K562 (cell line): ENCODE measurements at regions not wholly inside any gene's neighbourhood (a gene's known extent, or its start where the extent isn't known, plus 50 kb on each side); places are given as distances from the start of the nearest gene placed in this dataset.

Experiments
- TF ChIP-seq, protein P1 (sequence below), 2 experiments: fragments of 450-650 bp in 1 of 2; sonication (generic) in 1 of 2; formaldehyde crosslinking in 1 of 2; IDR thresholded peaks; 2 replicates each; pipeline versions ENCODE4 v1.7.1 to v1.9.0; 2016 to 2022; ENCODE audit warnings: inconsistent platforms in 1 of 2, mild to moderate bottlenecking in 1 of 2, missing genetic modification reagents in 1 of 2

GRCh38 chr14:38129705-38130104 lies 78.0 kb upstream of the SSTR1 start (continued):
- TF ChIP-seq, protein P1, sequence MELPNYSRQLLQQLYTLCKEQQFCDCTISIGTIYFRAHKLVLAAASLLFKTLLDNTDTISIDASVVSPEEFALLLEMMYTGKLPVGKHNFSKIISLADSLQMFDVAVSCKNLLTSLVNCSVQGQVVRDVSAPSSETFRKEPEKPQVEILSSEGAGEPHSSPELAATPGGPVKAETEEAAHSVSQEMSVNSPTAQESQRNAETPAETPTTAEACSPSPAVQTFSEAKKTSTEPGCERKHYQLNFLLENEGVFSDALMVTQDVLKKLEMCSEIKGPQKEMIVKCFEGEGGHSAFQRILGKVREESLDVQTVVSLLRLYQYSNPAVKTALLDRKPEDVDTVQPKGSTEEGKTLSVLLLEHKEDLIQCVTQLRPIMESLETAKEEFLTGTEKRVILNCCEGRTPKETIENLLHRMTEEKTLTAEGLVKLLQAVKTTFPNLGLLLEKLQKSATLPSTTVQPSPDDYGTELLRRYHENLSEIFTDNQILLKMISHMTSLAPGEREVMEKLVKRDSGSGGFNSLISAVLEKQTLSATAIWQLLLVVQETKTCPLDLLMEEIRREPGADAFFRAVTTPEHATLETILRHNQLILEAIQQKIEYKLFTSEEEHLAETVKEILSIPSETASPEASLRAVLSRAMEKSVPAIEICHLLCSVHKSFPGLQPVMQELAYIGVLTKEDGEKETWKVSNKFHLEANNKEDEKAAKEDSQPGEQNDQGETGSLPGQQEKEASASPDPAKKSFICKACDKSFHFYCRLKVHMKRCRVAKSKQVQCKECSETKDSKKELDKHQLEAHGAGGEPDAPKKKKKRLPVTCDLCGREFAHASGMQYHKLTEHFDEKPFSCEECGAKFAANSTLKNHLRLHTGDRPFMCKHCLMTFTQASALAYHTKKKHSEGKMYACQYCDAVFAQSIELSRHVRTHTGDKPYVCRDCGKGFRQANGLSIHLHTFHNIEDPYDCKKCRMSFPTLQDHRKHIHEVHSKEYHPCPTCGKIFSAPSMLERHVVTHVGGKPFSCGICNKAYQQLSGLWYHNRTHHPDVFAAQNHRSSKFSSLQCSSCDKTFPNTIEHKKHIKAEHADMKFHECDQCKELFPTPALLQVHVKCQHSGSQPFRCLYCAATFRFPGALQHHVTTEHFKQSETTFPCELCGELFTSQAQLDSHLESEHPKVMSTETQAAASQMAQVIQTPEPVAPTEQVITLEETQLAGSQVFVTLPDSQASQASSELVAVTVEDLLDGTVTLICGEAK (IDR thresholded peaks at IDR 0.05): no peak
- TF ChIP-seq, protein P1 (CRISPR knock-in tag; IDR thresholded peaks at IDR 0.05): no peak
- TF ChIP-seq, all 486 proteins: peak for 0
